Psoas muscle (tissue), 7 donors: ENCODE measurements at regions not wholly inside any gene's neighbourhood (a gene's known extent, or its start where the extent isn't known, plus 50 kb on each side); places are given as distances from the start of the nearest gene placed in this dataset.

Experiments
- ATAC-seq, 4 donors: fragments of 200-7000 bp; cut with Tn5 transposase; one replicate each; pipeline ENCODE4 v1.9.1; 2020; ENCODE audit warnings: moderate library complexity in 3 of 4, mild to moderate bottlenecking in 2 of 4
- DNase-seq, 2 donors: peaks; one replicate each; pipeline ENCODE4 v3.0.0-alpha.2; 2020
- H3K27ac ChIP-seq: fragments of 200-600 bp; one replicate; pipeline ENCODE4 v1.8.0; 2022
- H3K27me3 ChIP-seq, 3 donors: fragments of 200-600 bp in 1 of 3; one replicate each; pipeline versions ENCODE4 v1.6.1 to v1.8.0; 2013 to 2022; ENCODE audit warnings: low read length in 2 of 3, mild to moderate bottlenecking in 2 of 3, moderate library complexity in 1 of 3; ENCODE audit not compliant: insufficient read depth in 3 of 3
- H3K36me3 ChIP-seq, 2 donors: fragments of 200-600 bp in 1 of 2; one replicate each; pipeline versions ENCODE4 v1.6.1 to v1.8.0; 2013 to 2022; ENCODE audit warnings: low read depth in 1 of 2, mild to moderate bottlenecking in 1 of 2, moderate library complexity in 1 of 2; ENCODE audit not compliant: insufficient read depth in 1 of 2
- H3K4me1 ChIP-seq: fragments of 200-600 bp; one replicate; pipeline ENCODE4 v1.8.0; 2022
- H3K4me3 ChIP-seq: fragments of 200-600 bp; one replicate; pipeline ENCODE4 v1.8.0; 2022; ENCODE audit warnings: mild to moderate bottlenecking
- H3K9me3 ChIP-seq: fragments of 200-600 bp; one replicate; pipeline ENCODE4 v1.8.0; 2022
- CTCF ChIP-seq: fragments of 200-600 bp; IDR thresholded peaks from one replicate; pipeline ENCODE4 v1.8.0; 2022; ENCODE audit warnings: antibody characterized with exemption
- WGBS, 3 donors: extraction: QIAGEN DNeasy Blood & Tissue Kit; methylation state at CpG; one replicate each; pipeline versions ENCODE4 v1.1.6 to v1.1.7; 2013; 5-methylcytosine and 5-hydroxymethylcytosine counted together
- intact Hi-C, 2 donors: fragments of 100-400 bp; cut with DNase I; formaldehyde crosslinking; loops; one replicate each; pipeline versions ENCODE4 v1.11.0 to v1.14.2; 2022
- donor health status: healthy with polysubstance abuse.
- donor health status: DM: no; HTN: no; CAD: no; lungs with moderate emphysema.
- donor health status: Bipolar disorder and iron deficiency.
- donor health status: healthy.
- donor health status: DM: yes; HTN: yes; CAD: no.
- donor health status: DM: no; HTN: no; CAD: no.
- donor health status: DM: yes; HTN: yes; CAD: no.

- ATAC-seq (no peak), DNase-seq (no peak)
- Histone ChIP-seq H3K4me3 (no peak overlapping the region), H3K4me1 (no peaks in the 10 kb centered on the region), H3K9me3 (no peaks in the 10 kb centered on the region), H3K36me3 (no peaks in the 10 kb centered on the region), H3K27ac (no peak overlapping the region), H3K27me3 (no peaks in the 10 kb centered on the region)
- intact Hi-C loops: no loop called here
- 95 to 97% (median 95%) methylated on average over 1 of the region's 1 CpG for WGBS, 3 donors
- TF ChIP-seq CTCF: no peak
Observed at GRCh38 chr3:21073561-21073960, 677.4 kb downstream of the ZNF385D start.

- H3K36me3 ChIP-seq: no peaks in the 10 kb centered on the region
- no peaks in the 10 kb centered on the region for H3K4me1 ChIP-seq
- DNase-seq (no peak), ATAC-seq (no peak)
- no peak overlapping the region for H3K27ac ChIP-seq
- H3K4me3 ChIP-seq: no peak overlapping the region
- 58 to 80% (median 71%) methylated on average over 3 of the region's 3 CpGs for WGBS, 3 donors
- no peaks in the 10 kb centered on the region for H3K27me3 ChIP-seq
- intact Hi-C loops: no loop called here
- no peaks in the 10 kb centered on the region for H3K9me3 ChIP-seq
- no peak for TF ChIP-seq CTCF
Observed at GRCh38 chr3:21067031-21067813, 683.8 kb downstream of the ZNF385D start.

GRCh38 chr3:21062831-21063294, 688.1 kb downstream of the ZNF385D start:
- Histone ChIP-seq H3K4me1 (no peaks in the 10 kb centered on the region), H3K36me3 (no peaks in the 10 kb centered on the region), H3K9me3 (no peaks in the 10 kb centered on the region), H3K27ac (no peak overlapping the region), H3K27me3 (no peaks in the 10 kb centered on the region), H3K4me3 (no peak overlapping the region)
- intact Hi-C loops: no loop called here
- ATAC-seq (no peak), DNase-seq (no peak)
- no peak for TF ChIP-seq CTCF
- 8 to 15% (median 11%) methylated on average over 4 of the region's 4 CpGs for WGBS, 3 donors

GRCh38 chr3:21059404-21059803, 691.6 kb downstream of the ZNF385D start:
- Histone ChIP-seq H3K4me1 (no peaks in the 10 kb centered on the region), H3K27ac (no peak overlapping the region), H3K9me3 (no peaks in the 10 kb centered on the region), H3K36me3 (no peaks in the 10 kb centered on the region), H3K27me3 (no peaks in the 10 kb centered on the region), H3K4me3 (no peak overlapping the region)
- ATAC-seq (no peak), DNase-seq (no peak)
- TF ChIP-seq CTCF: no peak
- WGBS, 3 donors: 7 to 10% (median 8%) methylated on average over 3 of the region's 3 CpGs
- intact Hi-C loops: no loop called here

- 78 to 81% (median 79%) methylated on average over 1 of the region's 1 CpG for WGBS, 3 donors
- TF ChIP-seq CTCF: no peak
- no peak for DNase-seq
- intact Hi-C loops: no loop called here
- H3K9me3 ChIP-seq: no peaks in the 10 kb centered on the region
- H3K27me3 ChIP-seq: no peaks in the 10 kb centered on the region
- no peaks in the 10 kb centered on the region for H3K4me1 ChIP-seq
- no peak overlapping the region for H3K27ac ChIP-seq
- no peaks in the 10 kb centered on the region for H3K36me3 ChIP-seq
- H3K4me3 ChIP-seq: no peak overlapping the region
- ATAC-seq: no peak
Observed at GRCh38 chr3:21056293-21056692, 694.7 kb downstream of the ZNF385D start.
